ENCODE measurements at regions not wholly inside any gene's neighbourhood (a gene's known extent, or its start where the extent isn't known, plus 50 kb on each side); places are given as distances from the start of the nearest gene placed in this dataset.

GRCh38 chr11:127114035-127114434 is 113.5 kb upstream of the KIRREL3 start:
- DNase-seq = no peak
- H3K4me1 ChIP-seq = no peaks in the 10 kb centered on the region
- H3K36me3 ChIP-seq = no peaks in the 10 kb centered on the region
- intact Hi-C loops (cut with micrococcal nuclease) = no loop called here
- no peak overlapping the region for H3K27ac ChIP-seq (replicated peaks)
- H3K4me3 ChIP-seq = no peak overlapping the region
- TF ChIP-seq CTCF (IDR thresholded peaks at IDR 0.05; ENCODE audit: borderline replicate concordance) = no peak
- H3K27me3 ChIP-seq (ENCODE audit: low read depth) = peaks cover 13% of the 10 kb centered on the region
- no peaks in the 10 kb centered on the region for H3K9me3 ChIP-seq (replicated peaks)

- Histone ChIP-seq H3K4me3 (no peak overlapping the region), H3K27ac (replicated peaks) (no peak overlapping the region), H3K36me3 (no peaks in the 10 kb centered on the region), H3K27me3 (ENCODE audit: low read depth) (peaks cover 31% of the 10 kb centered on the region), H3K4me1 (no peaks in the 10 kb centered on the region), H3K9me3 (replicated peaks) (no peaks in the 10 kb centered on the region)
- no peak for DNase-seq
- TF ChIP-seq CTCF (IDR thresholded peaks at IDR 0.05; ENCODE audit: borderline replicate concordance) = no peak
- intact Hi-C loops (cut with micrococcal nuclease) = no loop called here
Measured at GRCh38 chr11:127110542-127110941, 110.0 kb upstream of the KIRREL3 start.

- no peaks in the 10 kb centered on the region for H3K4me1 ChIP-seq
- DNase-seq = no peak
- no peak for TF ChIP-seq CTCF (IDR thresholded peaks at IDR 0.05; ENCODE audit: borderline replicate concordance)
- no peaks in the 10 kb centered on the region for H3K9me3 ChIP-seq (replicated peaks)
- H3K27me3 ChIP-seq (ENCODE audit: low read depth) = peaks cover 37% of the 10 kb centered on the region
- intact Hi-C loops (cut with micrococcal nuclease) = no loop called here
- H3K27ac ChIP-seq (replicated peaks) = no peak overlapping the region
- no peak overlapping the region for H3K4me3 ChIP-seq
- H3K36me3 ChIP-seq = no peaks in the 10 kb centered on the region
Measured at GRCh38 chr11:127109796-127110480, 109.4 kb upstream of the KIRREL3 start.

- intact Hi-C loops (cut with micrococcal nuclease) = no loop called here
- Histone ChIP-seq H3K27me3 (ENCODE audit: low read depth) (peaks cover 41% of the 10 kb centered on the region), H3K4me3 (no peak overlapping the region), H3K36me3 (no peaks in the 10 kb centered on the region), H3K9me3 (replicated peaks) (no peaks in the 10 kb centered on the region), H3K27ac (replicated peaks) (no peak overlapping the region), H3K4me1 (no peaks in the 10 kb centered on the region)
- no peak for DNase-seq
- no peak for TF ChIP-seq CTCF (IDR thresholded peaks at IDR 0.05; ENCODE audit: borderline replicate concordance)
Measured at GRCh38 chr11:127108838-127109237, 108.3 kb upstream of the KIRREL3 start.

- no peaks in the 10 kb centered on the region for H3K4me1 ChIP-seq
- H3K36me3 ChIP-seq = no peaks in the 10 kb centered on the region
- intact Hi-C loops (cut with micrococcal nuclease) = no loop called here
- no peak for TF ChIP-seq CTCF (IDR thresholded peaks at IDR 0.05; ENCODE audit: borderline replicate concordance)
- no peak for DNase-seq
- peaks cover 36% of the 10 kb centered on the region for H3K27me3 ChIP-seq (ENCODE audit: low read depth)
- no peak overlapping the region for H3K4me3 ChIP-seq
- no peaks in the 10 kb centered on the region for H3K9me3 ChIP-seq (replicated peaks)
- no peak overlapping the region for H3K27ac ChIP-seq (replicated peaks)
Measured at GRCh38 chr11:127106938-127107337, 106.4 kb upstream of the KIRREL3 start.

Data from left ventricle myocardium inferior (tissue), 1 donor.